HL-60 (cell line): ENCODE measurements at regions not wholly inside any gene's neighbourhood (a gene's known extent, or its start where the extent isn't known, plus 50 kb on each side); places are given as distances from the start of the nearest gene placed in this dataset.

Experiments used
- CTCF ChIP-seq: IDR thresholded peaks from one replicate; pipeline ENCODE4 v1.5.1; 2011; ENCODE audit warnings: low read length, control low read depth, inconsistent platforms; ENCODE audit not compliant: insufficient read depth
- POLR2AphosphoS5 ChIP-seq: IDR thresholded peaks from 2 replicates; pipeline ENCODE4 v1.6.1; 2012; ENCODE audit warnings: low read depth
- TF ChIP-seq, protein P1 (sequence below): IDR thresholded peaks from 2 replicates; pipeline ENCODE4 v1.6.1; 2012; ENCODE audit warnings: low read depth; ENCODE audit not compliant: insufficient replicate concordance

DNA sequence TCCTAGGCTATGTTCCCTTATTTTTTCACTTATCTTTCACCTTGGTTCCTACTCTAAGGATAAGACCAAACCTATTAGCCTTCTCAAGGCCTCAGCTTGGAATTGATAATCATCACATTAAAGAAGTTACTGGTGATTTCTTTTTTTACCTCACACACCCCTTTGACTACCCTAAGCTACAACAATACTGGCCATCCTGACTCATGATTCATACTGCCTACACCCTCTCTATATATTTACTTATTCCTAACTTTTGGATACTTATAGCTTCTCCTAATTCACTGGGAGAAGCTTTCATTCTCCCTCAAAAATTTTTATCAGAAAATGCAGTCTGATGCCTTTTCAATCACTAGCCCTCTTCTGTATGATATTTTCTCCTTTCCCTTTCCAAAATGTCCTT lies 256.1 kb downstream of the TBX18 start:
- no peak for TF ChIP-seq CTCF
- TF ChIP-seq POLR2AphosphoS5: no peak
- TF ChIP-seq, protein P1, sequence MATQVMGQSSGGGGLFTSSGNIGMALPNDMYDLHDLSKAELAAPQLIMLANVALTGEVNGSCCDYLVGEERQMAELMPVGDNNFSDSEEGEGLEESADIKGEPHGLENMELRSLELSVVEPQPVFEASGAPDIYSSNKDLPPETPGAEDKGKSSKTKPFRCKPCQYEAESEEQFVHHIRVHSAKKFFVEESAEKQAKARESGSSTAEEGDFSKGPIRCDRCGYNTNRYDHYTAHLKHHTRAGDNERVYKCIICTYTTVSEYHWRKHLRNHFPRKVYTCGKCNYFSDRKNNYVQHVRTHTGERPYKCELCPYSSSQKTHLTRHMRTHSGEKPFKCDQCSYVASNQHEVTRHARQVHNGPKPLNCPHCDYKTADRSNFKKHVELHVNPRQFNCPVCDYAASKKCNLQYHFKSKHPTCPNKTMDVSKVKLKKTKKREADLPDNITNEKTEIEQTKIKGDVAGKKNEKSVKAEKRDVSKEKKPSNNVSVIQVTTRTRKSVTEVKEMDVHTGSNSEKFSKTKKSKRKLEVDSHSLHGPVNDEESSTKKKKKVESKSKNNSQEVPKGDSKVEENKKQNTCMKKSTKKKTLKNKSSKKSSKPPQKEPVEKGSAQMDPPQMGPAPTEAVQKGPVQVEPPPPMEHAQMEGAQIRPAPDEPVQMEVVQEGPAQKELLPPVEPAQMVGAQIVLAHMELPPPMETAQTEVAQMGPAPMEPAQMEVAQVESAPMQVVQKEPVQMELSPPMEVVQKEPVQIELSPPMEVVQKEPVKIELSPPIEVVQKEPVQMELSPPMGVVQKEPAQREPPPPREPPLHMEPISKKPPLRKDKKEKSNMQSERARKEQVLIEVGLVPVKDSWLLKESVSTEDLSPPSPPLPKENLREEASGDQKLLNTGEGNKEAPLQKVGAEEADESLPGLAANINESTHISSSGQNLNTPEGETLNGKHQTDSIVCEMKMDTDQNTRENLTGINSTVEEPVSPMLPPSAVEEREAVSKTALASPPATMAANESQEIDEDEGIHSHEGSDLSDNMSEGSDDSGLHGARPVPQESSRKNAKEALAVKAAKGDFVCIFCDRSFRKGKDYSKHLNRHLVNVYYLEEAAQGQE: no peak
